Stimulated activated naive CD4-positive, alpha-beta T cell (primary cell): ENCODE measurements at regions not wholly inside any gene's neighbourhood (a gene's known extent, or its start where the extent isn't known, plus 50 kb on each side); places are given as distances from the start of the nearest gene placed in this dataset.

Experiments used
- DNase-seq, 6 experiments: peaks; one replicate each; lab custom pipeline; 2025; lab: John Stamatoyannopoulos, UW

GRCh38 chr3:124542214-124542869 is 187.9 kb upstream of the UMPS start:
- DNase-seq, result no peak

GRCh38 chr3:124545891-124546290 is 184.4 kb upstream of the UMPS start:
- DNase-seq, result no peak

- DNase-seq, result no peak
Observed at GRCh38 chr3:124552224-124552623, 178.0 kb upstream of the UMPS start.

GRCh38 chr3:124553178-124553577 is 177.1 kb upstream of the UMPS start:
- DNase-seq, result no peak

GRCh38 chr3:124556636-124557035 is 173.6 kb upstream of the UMPS start:
- DNase-seq, result no peak

GRCh38 chr3:124557433-124558232 is 172.6 kb upstream of the UMPS start:
- no peak for DNase-seq

GRCh38 chr3:124558991-124559845 is 171.0 kb upstream of the UMPS start:
- no peak for DNase-seq

- peak in 5 of 6 experiments; percentile 4 to 22 (median 21) for DNase-seq
Observed at GRCh38 chr3:124559846-124560574, 170.2 kb upstream of the UMPS start.

GRCh38 chr3:124560666-124561215 is 169.5 kb upstream of the UMPS start:
- DNase-seq, result no peak

- DNase-seq, result no peak
Observed at GRCh38 chr3:124562769-124563168, 167.5 kb upstream of the UMPS start.

- DNase-seq, result no peak
Observed at GRCh38 chr3:124563376-124563775, 166.9 kb upstream of the UMPS start.

GRCh38 chr3:124565013-124565412 is 165.2 kb upstream of the UMPS start:
- peak in 4 of 6 experiments; percentile 6 to 31 (median 18) for DNase-seq

- no peak for DNase-seq
Observed at GRCh38 chr3:124565551-124565950, 164.7 kb upstream of the UMPS start.

GRCh38 chr3:124566701-124567100 is 163.6 kb upstream of the UMPS start:
- no peak for DNase-seq

- no peak for DNase-seq
Observed at GRCh38 chr3:124567179-124567578, 163.1 kb upstream of the UMPS start.

GRCh38 chr3:124569761-124570160 is 160.5 kb upstream of the UMPS start:
- DNase-seq, result no peak

GRCh38 chr3:124570232-124570631 is 160.0 kb upstream of the UMPS start:
- no peak for DNase-seq

GRCh38 chr3:124572851-124573405 is 157.3 kb upstream of the UMPS start:
- no peak for DNase-seq

GRCh38 chr3:124574012-124574411 is 156.2 kb upstream of the UMPS start:
- no peak for DNase-seq

GRCh38 chr3:124576565-124577493 is 153.4 kb upstream of the UMPS start:
- no peak for DNase-seq
